Stimulated activated CD4-positive, alpha-beta T cell treated with anti-CD3 and anti-CD28 coated beads, TNF-alpha, amount 100 ng/mL, for 48 hours (primary cell): ENCODE measurements at regions not wholly inside any gene's neighbourhood (a gene's known extent, or its start where the extent isn't known, plus 50 kb on each side); places are given as distances from the start of the nearest gene placed in this dataset.
"Not testable (repeated sequence)": the region's sequence is repeated elsewhere in the genome, so short reads cannot be mapped to it uniquely, and the experiment has no call there.

Experiments used
- DNase-seq, 3 donors: peaks; one replicate each; pipeline ENCODE4 v3.0.0-alpha.2; 2020; ENCODE audit warnings: low read depth in 3 of 3

DNA sequence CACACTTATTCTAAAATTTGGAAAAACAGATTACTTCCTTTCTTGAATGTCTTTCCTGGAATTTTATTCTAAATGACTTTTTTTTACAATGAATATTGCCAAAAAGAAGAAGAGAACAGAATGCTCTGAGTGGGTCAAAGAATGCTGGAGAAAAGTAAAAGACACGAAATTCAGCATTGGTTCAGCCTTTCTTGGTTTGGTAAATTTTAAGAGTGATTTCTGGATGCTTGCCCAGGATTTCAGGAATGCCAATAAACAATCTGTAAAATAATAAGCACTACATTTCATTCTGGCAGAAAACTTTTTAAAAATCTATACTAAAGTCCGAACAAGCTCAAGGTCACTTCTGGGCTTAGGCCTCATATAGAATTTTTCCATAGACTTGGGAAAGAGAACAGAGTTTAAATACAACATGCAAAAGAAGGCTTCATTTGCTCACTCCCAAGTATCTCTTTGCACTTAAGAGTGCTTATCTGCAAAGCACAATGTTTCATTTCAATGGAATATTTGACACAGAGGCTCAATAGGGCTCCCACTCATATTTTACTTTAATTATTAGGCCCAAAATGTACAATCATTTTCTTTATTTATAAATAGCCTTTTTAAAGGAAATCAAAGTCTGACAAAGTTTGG, 359.5 kb upstream of the ANKRD30A start:
- DNase-seq, result no peak

DNA sequence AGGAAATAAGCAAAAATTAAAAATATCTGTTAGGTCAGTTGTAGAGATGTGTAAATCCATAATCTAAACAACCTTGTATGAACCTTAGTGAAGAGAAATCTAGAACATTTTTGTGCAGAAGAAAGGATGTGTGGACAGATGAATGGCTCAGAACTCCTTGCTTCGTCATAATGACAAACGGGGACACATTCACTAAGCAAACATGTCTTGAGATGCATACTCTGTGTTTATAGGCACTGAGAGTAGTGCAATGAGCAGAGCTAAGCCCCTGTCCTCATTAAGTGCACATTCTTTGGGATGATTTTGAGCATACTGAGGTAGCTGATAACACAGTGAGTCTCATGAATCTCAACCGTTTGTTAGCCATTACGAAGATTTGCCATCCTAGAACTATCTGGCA, 360.6 kb upstream of the ANKRD30A start:
- DNase-seq, result no peak

DNA sequence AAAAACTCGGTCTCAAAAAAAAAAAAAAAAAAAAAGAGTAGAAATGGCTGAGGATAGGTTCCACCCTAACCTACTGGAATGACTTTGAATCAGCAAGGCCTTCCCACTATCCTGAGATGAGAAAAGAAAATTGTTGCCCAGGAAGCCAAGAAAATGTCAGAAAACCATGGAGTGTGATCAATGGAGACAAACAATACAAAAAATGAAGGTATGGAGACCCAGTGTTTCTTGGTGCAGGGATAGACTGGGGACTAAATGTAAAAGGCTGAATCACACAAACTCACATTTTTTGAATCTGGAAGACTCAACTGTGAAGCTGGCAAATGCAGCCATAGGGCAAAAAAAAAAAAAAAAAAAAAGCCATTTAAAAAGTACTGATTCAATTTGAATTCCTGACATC, 364.3 kb upstream of the ANKRD30A start:
- no peak for DNase-seq

DNA sequence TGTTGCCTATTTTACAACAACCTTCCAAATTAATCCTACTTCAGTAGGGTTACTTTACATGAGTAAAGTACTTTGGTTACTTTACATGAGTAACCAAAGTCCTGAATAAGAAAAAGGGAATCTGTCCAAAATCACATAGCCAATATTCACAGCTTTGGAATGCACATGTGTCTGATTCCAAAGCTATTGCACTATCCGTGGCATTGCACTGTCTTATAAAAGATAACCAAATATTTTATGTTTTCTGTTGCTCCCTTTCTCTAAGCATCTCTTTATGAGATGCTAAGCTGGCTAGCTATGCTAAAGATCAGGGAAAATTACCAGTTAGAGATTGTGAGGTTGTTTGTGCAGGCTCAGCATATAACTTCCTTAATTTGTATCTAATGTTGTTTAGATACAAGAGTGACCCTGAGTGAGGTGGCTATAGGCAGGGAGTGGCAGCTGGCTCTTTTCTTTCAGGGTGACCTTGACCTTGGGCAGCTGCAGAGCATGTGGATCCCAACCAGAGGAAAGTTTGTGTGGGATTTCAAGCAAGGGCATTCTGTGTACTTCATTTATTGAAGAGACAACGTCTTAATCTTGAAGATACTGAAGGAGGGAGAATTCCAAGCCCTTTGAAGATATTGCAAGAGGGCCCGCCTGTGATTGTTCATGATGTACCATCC, 366.1 kb upstream of the ANKRD30A start:
- no peak for DNase-seq

DNA sequence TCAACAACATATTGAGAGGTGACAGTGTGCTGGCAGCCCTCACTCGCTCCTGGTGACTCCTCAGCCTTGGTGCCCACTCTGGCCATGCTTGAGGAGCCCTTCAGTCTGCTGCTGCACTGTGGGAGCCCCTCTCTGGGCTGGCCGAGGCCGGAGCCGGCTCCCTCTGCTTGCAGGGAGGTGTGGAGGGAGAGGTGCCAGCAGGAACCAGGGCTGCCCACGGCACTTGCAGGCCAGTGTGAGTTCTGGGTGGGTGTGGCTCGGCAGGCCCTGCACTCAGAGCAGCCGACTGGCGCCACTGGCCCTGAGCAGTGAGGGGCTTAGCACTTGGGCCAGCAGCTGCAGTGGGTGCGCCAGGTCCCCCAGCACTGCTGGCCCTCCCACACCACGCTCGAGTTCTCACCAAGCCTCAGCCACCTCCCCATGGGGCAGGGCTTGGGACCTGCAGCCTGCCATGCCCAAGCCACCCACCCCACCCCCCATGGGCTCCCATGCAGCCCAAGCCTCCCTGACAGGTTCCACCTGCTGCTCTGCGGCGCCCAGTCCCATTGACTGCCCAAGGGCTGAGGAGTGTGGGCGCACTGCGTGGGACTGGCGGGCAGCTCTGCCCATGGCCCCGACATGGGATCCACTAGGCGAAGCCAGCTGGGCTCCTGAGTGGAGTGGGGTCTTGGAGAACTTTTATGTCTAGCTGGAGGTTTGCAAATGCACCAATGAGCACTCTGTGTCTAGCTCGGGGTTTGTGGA, 377.1 kb upstream of the ANKRD30A start:
- no peak for DNase-seq

DNA sequence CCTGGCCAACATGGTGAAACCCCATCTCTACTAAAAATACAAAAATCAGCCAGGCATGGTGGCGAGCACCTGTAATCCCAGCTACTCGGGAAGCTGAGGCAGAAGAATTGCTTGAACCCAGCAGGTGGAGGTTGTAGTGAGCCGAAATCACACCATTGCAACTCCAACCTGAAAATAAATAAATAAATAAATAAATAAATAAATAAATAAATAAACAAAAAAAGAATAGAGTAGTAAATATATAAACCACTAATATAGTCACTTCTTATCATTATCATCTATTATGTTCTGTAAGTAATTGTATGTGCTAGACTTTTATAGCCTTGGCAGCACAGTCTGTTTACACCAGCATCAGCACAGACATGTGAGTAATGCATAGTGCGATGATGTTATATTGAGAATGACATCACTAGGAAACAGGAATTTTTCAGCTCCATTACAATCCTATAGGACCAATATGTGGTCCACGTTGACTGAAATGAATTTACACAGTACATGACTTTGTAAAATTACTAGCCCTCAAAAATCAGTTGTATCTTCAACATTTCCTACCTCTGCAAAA, 385.4 kb upstream of the ANKRD30A start:
- no peak for DNase-seq

DNA sequence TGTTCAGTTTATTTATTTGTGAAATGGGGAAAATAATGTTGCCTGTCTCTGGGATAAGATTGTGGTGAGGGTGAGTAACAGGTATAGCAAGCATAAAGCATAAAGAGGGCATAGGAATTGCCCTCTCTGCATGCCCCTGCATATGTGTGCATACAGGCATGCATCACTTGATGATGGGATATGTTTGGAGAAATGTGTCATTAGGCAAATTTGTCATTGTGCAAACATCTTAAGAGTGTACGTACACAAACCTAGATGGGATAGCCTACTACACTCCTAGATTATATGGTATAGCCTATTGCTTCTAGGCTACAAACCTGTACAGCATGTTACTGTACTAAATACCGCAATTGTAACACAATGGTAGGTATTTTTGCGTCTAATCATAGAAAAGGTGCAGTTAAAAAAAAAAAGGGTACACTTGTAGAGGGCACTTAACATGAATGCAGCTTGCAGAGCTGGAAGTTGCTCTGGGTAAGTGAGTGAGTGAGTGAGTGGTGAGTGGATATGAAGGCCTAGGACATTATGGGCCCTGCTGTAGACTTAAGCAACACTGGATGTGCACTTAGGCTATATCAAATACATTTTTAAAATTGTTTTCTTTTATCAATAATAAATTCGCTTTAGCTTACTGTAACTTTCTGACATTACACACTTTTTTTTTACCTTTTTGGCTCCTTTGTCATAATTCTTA, 386.5 kb upstream of the ANKRD30A start:
- no peak for DNase-seq

DNA sequence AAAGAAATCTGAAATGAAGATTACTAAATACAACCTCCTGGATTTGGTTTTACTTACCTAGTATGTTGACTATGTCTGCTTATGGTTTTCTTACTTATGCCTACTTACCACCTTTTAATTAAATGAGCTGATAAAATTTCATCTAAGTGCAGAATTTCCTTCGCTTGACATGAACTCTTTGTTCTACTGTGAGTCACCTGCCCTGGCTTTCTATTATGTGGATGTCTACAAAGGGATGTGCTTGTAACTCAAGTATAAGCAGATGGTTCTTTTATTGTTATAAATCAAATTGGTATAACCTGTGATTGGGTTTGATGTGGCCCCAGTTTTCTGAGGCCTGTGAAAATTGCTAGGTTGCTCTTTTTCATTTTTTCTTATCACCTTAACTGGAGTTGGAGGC, 389.1 kb upstream of the ANKRD30A start:
- DNase-seq, result no peak

DNA sequence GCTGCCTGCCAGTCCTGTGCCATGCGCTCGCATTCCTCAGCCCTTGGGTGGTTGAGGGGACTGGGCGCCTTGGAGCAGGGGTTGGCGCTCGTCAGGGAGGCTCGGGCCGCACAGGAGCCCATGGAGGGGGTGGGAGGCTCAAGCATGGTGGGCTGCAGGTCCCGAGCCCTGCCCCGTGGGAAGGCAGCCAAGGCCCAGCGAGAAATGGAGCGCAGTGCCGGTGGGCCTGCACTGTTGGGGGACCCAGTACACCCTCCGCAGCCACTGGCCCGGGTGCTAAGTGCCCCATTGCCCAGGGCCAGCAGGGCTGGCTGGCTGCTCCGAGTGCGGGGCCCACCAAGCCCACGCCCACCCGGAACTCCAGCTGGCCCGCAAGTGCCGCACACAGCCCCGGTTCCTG, 390.8 kb upstream of the ANKRD30A start:
- DNase-seq, result not testable (repeated sequence)

DNA sequence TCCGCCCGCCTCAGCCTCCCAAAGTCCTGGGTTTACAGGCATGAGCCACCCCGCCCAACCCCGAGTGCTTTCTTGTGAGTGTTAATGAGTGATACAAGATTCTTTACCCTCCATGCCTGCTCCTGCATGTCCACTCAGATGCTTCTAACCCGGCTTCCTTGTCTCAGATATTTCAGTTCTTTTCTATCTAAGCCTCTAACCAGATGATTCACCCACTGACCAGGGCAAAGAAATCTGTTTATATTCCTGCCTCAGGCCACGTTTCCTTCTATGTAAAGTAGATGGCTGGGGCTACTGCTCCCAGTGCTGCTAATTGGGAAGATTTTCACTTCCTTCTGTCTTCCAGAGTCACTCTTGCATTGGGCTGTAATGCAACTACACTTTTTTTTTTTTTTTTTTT, 395.1 kb upstream of the ANKRD30A start:
- no peak for DNase-seq

DNA sequence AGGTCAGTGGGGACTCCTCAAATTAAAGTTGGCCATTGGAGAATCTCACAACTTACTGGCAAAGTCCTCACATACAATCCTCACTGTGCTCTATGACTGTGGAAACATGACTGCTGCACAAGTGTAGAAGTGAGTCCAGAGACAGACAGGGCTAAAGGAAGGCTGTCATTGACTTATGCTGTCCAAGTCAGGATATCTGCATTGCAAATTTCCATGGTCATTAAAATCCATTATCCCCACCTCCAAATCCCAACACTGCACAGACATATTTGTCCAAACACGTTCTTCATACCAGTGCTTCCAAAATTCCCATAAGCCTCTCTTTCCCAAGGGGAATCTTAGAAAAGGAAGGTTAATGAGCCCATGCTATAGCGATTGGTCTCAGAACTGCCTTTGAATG, 396.8 kb upstream of the ANKRD30A start:
- no peak for DNase-seq

DNA sequence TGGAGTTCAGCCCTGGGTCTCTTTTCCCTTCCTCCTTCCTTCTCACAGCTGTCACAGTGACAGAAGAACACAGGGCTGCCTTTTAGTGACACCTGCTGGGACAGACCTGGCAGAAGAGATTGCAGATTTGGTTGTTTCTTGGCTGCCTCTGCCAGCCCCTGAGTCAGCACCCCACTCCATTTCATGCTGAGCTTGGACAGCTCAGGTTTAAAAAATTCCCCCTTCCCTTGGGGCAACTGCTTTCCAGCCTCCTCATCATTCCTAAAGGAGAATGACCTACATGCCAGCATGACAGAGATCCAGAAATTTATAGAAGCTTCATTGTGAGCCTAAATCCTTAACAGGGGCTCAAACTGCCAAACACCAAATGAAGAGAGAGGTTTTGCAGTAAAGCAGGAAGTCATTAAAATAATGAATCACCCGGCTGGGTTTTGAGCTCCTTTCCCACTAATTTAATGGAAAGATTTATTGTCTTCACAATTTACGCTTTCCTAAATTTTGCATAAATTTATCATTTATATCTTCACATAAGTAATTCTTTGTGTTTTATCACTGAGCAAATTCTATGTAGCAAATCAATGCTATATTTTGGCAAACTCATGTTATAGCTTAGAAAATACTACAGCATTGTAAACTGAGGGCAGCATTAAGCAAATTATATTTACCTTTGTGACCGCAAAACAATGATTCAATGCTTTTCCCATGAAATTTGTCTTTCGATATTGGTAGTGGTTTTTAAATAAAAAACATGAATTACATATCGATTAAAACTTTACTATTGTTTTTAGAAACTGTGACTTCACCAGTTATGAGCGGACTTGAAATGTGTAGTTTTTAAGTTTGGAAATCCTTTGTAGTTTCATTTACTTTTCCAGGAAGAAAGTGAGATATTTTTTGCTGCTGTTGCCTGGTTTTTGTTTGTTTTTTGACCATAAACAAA, 399.5 kb upstream of the ANKRD30A start:
- no peak for DNase-seq

DNA sequence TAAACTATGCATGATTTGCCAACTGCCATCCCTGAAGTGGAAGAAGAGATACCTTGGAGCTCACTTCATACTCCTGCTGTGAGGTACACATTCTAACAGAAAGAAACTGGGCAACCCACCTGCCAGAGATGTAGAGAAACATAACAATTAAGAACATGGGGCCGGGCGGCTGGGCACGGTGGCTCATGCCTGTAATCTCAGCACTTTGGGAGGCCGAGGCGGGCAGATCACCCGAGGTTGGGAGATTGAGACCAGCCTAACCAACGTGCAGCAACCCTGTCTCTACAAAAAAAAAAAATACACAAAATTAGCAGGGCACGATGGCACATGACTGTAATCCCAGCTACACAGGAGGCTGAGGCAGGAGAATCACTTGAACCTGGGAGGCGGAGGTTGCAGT, 402.6 kb upstream of the ANKRD30A start:
- no peak for DNase-seq

DNA sequence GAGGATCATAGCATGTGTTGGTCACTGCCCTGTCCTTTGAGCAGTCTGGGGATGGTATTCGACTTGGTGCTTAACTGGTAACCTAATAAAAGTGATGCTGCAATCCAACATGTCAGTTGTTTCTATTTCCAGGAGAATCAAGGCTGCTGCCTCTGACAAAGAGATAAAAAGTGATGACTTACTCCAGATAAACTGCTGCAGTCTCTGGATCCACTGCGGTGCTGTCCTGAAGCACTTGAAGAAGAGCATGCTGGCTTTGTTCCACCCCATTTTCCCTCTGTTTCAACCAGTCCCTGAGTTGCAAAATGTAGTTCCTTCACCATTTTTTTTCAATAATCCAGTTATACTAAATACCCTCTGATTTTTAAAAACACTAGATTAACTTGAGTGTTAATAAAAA, 403.5 kb upstream of the ANKRD30A start:
- DNase-seq, result no peak

DNA sequence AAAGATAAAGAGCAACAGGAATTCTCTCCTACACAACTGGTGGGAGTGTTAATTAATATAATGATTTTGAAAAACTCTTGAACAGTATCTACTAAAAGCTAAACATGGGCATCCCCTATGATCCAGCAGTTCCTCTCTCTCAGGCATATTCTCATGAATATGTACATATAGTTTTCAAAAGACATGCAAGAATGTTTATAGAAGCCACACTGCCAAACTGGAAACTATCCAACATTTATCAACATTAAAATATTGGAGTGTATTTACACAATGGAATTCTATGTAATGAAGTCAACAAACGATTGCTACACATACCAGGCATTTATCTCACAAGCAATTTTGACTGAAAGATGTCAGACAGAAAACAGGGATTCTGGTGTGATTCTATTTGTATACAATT, 404.5 kb upstream of the ANKRD30A start:
- no peak for DNase-seq

DNA sequence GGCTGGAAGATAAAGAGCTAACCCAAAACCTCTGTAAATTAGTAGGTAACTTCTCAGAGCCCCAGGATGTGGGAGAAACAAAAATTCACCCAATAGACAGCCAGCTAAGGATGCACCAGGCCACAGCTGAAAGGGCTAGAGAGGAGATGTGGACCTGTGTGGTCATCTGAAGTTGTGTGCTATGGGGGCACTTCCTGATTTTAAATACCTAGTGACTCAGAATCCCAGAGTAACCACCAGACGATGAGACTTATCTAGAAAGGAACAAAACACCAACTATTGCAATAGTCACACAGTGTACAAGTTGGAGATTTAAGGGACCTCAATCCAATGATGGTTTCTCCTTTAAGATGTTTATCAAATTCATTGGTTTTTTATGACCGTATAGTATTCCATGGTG, 408.3 kb upstream of the ANKRD30A start:
- DNase-seq, result no peak

DNA sequence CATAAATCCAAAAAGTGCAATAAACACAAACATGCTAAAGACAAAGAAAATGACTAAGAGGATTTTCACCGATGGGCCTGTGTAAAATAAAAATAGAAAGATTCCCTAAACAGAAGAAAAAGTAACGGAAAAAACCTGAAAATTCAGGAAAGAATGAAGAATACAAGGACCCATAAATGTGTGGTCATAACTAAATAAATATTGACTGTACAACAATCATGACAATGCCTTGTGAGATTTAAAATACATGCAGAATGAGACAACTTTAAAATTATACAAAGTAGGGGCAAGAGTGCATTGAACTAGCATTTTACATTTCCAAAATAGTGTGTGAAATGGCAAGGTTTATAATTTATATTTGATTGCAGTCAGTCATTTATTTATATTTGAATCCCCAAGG, 409.1 kb upstream of the ANKRD30A start:
- no peak for DNase-seq

DNA sequence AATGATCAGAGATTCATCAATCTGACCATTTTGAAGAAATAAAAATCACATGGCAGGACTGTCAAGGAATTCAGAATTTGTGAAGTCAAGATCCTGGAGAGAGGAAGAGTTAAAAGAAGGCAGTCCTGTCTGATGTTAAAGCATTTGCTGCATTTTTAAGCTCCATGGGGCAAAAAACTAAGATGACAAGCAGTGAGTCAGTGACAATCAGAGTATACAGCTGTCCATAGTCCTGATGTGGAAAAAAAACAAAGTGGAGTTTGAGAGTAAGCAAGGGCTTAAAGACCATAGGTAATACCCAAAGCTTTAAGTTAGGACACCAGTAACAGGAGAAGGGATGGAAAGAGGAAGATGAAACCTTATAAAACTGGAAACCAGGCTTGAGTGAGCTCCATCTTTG, 412.7 kb upstream of the ANKRD30A start:
- DNase-seq, result no peak

DNA sequence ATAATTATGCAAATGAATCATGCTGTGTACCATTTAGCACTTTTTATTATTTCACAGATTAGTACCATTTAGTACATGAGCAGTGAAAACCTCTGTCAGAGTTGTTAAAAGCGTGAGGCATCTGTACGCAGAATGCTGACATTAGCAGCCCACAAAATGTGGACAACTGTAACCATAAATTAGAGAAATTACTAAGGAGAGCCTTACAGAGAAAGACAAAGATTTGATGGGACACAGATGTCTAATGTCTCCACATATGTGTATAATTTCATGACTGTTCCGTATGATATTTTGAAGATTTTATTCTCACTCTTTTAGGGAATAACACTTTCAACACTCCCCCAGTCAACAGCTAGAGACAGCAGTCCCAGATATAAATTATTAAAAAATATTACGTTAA, 414.0 kb upstream of the ANKRD30A start:
- no peak for DNase-seq

DNA sequence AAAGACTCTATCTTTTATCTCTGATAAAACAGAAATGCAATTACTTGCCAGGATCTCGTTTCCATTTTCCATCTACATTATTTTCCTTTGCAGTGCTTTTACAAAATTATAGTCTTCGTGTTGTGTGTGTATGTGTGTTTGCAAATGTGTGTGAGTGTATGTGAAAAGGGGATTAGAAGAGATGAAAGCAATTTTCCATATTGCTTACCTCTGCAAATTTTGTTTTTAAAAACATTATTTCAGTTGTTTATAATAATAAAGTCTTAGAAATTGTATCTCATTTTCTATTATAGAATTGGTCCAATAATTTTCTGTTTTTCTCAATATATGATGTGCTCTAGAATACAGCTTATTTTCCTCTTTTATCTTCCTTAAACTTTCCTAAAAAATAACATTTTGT, 421.3 kb upstream of the ANKRD30A start:
- no peak for DNase-seq

DNA sequence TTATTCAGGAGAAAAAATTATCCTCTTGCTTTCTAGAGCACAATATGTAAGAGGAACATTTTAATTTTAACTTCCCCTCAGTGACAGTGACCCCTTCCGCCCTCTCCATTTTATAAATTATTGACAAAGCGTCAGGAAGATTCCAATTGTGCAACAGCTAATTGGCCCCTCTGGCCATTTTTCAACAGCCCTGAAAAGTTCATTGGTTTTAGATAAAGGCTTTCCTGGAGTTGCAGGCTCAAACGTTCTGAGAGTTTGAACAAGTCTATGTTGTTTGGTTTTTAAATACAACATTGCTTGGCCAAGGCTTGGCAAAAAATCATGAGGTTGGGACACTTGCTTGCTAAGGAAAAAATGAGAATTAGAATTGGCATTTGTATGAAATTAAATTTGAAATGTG, 422.2 kb upstream of the ANKRD30A start:
- no peak for DNase-seq
